Activated CD4-positive, alpha-beta T cell treated with anti-CD3 and anti-CD28 coated beads for 48 hours (primary cell): ENCODE measurements at regions not wholly inside any gene's neighbourhood (a gene's known extent, or its start where the extent isn't known, plus 50 kb on each side); places are given as distances from the start of the nearest gene placed in this dataset.
A peak's percentile ranks its signal among the peaks of the same experiment; 100 is the strongest.

Experiments
- DNase-seq: peaks from one replicate; pipeline ENCODE4 v3.0.0-alpha.2; 2020

DNA sequence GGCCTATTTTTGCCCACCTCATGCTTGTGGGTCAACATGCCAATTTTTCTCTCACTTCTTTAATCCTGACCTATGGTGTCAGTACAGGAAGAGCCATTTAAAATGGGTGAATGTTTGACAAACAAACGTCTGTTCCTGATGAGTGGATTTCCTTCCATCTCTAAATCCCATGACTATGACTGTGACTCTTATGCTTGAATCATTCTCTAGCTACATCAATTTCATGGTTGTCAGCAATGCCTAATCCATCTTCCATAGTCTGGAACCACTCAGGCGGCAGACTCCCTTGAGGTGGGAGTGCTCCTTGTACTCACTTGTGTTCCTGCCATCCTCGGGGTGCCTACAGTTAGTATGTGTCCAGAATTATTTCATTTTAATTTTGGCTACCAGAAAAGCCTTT is 194.9 kb upstream of the RPS6KA3 start:
- no peak for DNase-seq

DNA sequence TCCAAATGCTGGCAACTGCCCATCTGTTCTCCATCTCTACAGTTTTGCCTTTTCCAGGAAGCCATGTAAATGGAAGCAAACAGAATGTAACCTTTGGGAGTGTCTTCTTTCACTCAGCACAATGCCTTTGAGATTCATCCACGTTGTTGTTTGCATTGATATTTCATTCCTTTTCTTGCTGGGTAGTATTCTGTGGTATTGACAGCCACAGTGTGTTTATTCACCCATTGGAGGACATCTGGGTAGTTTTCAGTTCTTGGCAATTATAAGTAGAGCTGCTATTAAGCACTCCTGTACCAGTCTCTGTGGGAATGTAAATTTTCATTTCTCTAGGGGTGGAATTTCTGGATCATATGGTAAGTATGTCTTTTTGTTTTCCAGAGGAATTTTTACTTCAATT is 194.3 kb upstream of the RPS6KA3 start:
- DNase-seq: no peak

DNA sequence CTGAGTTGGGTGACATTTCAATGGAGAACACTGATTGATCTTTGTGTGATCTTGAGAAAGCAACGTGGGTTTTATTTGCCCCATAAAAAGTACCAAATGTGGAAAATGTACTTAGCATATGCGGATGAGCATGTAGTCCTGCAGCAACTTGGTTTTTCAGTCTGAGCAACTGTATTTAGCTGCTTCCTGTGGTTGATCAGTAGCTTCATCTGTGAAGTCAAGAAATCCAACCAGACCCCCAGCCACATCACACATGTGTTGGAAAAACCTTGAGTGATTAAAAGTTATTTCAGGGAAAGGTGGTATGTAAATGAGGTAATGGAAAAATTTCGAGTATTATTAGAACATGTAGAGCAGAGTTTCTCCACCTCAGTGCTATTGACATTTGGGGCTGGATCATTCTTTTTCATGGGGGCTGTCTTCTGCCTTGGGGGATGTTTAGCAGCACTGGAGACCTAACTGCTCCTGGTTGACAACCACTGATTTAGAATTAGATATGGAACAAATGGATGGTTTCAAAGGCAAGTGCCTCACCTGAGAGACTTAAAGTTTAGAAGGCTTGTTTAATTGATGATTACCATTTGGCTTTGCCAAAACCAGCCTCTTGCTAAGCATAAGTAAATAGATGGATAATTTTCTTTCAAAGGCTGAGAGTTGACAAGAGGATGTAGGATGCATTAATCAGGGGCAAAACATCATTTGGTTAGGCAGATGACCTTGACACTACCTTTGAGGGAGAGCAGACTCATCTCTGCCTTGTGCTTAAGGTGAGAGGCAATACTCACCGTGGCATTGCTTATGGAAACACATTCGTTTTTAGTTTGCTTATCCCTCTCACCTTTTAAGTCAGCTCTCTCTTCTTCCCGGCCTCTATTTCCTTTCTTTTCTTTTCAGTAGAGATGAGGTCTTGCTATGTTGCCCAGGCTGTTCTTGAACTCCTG is 193.0 kb upstream of the RPS6KA3 start:
- peak; percentile 3 for DNase-seq

DNA sequence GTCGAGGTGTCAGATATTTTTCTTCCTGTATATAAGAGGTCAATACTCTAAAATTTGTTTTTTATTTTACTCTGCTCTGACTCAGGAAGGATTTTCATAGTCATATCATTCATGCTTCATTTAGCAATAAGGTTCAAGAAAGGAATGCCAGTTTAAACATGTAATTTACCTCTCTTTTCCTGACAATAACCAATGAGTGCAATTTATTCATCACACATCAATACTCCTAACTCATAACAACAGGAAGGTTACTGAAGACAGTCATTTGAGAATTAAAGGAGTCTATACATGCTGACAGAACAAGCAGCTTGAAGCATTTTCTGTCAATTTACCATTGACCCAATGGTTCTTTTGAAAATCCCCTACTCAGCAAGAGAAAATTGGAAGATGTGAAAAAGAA is 190.3 kb upstream of the RPS6KA3 start:
- no peak for DNase-seq

DNA sequence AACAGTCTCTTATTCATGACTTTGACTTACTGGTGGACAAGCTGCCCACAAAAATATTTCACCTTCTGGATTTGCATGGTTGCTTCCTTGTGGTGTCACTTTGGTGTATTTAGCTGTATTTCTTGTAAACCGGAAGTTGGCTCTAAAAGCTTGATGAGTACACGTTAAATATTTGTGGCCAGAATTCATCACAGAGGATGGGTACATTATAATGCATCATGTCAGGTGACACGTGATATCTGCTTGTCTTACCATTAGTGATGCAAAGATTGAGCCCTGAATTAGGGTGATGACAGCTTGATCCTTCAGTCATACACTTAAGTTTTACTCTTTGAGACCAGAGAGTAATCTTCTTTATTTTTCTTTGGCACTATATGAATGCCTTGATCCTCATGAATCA is 188.3 kb upstream of the RPS6KA3 start:
- no peak for DNase-seq

DNA sequence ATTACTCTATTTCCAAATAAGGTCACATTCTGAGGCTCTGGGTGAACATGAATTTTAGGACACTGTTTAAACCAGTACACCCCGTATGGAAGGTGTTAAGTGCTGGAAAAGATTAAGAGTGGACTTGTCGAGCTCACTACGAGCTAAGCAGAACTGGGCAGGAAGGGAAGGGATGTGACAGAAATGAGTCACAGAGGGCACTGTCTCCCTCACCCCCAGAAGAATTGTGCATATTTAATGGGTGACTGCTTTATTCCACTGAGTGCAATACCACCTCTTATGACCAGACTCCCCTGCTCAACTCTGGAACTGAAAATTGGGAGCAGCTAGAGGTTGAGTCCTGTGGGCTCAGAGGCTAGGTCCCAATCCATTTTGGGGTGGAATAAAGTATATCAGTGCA is 187.4 kb upstream of the RPS6KA3 start:
- peak; percentile 2 for DNase-seq

DNA sequence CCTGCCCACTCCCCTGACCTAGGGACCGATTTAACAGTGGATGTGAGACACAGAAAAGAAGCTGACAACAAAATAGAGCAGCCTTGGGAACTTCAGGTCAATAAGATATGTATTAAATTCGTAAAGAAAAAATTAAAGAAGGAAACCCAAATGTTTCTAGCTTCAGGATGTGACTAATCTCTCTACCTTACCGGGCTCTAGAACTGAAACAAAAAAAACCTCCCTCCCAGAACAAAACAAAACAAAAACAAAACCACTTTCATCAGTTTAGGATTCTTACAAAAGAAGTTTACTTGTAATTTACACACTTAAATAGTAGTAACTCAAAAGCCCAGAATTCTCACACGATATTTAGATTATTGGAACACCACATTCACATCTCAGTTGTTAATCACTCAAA is 185.8 kb upstream of the RPS6KA3 start:
- DNase-seq: no peak

DNA sequence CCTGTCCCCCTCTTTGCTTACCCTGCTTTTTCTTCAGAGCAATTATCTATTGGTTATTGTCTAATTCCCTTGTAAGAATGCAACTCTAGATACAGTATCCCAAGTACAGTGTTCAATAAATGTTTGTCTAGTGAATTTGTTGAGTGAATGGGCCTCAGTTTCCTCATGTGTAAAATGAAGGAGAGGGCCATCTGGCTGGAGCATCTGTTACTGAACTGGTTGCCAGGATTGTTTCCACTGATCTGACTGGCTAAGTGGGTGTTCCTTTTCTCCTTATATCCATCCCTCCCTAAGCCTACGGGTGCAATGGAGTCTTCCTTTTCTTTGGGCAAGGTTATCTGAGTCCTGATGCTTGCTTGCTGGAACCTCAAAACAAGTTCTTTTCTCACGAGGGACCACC is 185.2 kb upstream of the RPS6KA3 start:
- no peak for DNase-seq

DNA sequence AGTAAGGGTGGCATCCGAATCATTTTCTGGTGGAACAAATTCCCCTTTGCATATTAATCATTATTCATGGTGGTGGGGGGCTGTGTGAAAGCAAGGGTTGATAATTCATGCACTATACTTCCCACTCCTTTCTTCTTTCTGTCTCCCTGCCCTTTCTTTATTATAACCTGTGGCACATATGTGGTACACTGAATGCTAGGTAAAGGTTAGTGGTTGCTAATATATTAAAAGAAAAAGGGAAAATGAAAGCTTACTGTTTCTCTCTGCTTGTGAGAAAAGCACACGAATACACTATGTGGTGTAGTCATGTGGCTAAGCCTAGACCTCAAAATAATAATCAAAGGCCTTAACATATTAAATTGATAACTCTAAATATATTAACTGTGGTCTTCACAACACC is 178.4 kb upstream of the RPS6KA3 start:
- DNase-seq: no peak

DNA sequence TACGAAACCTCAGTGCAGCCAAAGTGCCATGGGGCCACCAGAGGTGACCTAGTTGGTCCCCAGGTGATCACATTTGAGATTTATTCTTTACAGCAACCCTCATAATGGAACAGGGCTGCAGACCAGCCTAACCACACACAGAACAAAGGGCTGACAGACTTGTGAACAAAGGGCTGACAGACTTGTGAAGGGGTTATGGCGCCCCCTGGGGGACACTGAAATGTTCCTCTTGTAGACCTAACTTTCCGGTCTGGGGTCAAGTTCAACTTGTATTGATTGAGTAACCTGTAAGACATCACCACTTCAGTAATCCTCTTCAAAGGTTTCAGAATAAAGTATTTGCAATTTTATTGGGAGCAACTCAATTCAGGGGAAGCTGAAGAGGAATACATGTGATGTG is 175.9 kb upstream of the RPS6KA3 start:
- DNase-seq: peak; percentile 89

DNA sequence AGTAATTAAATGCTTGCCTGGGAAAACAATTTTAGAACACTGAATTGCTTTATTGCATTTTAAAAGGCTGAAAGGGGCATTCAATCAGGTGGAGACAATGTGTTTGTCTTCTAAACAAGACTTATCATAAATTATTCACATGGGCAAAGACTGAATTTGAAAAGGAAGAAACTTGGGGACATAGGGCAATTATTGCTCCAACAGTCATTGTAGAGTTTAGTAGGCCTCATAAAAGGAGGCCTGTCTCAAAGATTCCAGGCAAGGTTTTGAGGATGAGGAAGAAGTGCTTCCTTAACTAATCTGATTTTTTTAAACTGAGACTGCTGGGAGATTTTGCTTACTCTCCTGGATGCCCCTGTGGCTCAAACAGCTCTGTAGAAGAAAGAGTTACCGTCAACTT is 174.4 kb upstream of the RPS6KA3 start:
- no peak for DNase-seq

DNA sequence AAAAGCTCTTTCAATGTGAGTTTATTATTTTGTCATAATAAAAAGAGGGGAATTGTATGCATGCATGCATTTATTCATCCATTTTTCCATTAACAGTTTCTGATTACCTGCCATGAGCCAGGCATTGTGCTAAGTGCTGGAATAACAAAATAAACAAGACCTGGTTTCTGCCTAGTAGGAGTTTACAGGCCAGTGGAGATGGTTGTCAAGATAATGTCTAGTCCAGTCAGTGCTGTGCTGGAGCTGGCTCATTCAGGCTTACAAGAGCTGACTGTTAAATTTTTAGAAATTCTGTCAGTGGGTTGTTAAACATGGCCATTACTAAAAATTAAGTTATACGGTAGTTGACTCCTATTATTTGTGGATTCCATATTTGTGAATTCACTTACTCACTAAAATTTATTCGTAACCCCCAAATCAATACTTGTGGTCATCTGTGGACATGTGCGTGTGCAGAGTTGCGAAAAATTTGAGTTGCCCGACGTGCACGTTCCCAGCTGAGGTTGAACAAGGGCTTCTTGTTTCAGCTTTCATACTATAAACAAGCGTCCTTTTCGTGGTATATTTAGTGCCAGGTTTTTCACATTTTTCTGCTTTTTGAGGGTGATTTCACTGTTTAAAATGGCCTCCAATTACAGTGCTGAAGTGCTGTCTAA is 172.3 kb upstream of the RPS6KA3 start:
- DNase-seq: no peak

DNA sequence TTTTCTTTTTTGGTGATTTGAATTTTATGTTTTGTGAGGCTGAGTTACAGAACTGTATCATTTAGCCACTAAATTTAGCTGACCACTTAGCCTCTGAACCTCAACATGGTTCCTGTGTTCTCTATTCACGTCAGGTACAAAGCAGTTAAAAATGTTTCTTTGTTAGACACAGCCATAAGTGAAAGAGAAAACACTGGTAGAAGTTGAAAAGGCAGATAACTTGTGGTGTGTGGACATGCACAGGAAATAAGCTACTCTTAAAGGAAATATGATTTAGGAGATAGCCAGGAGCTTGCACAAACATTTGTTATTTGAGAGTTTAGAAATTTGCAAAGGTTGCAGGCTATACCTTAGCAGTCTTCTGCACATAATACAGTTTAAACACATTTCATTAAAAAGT is 171.0 kb upstream of the RPS6KA3 start:
- no peak for DNase-seq

DNA sequence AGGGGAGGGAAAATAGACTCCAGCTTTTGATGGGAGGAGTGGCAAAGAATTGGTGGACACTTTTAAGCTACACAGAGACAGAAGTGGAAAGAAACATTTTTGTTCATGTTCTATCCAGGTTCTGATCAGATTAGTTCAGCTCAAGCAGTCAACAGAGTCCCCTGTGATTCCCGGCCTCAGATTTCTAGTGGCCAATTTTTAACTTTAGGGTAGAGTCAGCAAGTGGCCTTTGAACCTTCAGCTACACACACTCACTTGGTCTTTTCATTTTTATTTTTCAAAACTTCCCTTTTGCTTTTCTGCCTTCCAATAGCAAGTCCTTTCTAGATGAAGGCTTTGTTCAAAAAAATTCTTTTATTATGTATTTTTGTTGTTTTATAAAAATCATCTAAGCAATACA is 169.2 kb upstream of the RPS6KA3 start:
- DNase-seq: no peak

DNA sequence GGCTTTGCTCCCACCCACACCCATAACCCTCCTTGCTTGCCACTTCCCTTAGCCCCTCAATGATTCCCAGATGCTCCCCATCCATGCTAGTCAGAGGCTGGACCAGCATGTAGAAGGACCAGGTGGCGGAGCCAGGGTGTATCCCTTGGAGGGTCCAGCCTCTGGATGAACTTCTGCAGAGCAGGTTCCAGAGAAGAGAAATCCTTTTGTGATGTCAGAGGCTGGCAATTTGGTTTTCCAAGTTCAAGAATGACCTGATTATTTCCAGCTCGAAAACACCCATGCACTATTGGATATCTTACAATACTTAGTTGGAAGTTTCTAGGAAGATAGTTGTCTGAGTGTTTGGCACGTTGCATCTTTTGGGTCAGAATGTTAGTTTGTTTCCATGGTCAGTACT is 168.3 kb upstream of the RPS6KA3 start:
- no peak for DNase-seq

DNA sequence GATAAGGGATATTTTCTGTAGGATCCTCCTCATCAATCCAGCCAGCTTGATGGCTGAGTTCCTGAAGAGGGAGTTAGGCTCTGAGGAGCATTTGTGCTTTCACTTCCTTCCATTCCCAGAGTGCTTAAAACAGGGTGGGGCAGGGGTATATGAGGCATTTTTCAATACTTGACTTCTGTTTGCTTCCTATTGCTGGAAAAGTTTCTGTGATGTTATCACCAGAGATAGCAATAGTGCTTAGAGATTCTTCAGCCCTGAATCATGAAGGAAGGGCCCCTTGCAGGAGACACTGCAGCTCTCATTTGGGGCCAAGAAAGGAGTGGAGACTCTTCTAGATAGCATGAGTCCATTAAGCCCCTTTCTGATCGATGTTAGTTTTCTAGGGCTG is 166.7 kb upstream of the RPS6KA3 start:
- DNase-seq: no peak

DNA sequence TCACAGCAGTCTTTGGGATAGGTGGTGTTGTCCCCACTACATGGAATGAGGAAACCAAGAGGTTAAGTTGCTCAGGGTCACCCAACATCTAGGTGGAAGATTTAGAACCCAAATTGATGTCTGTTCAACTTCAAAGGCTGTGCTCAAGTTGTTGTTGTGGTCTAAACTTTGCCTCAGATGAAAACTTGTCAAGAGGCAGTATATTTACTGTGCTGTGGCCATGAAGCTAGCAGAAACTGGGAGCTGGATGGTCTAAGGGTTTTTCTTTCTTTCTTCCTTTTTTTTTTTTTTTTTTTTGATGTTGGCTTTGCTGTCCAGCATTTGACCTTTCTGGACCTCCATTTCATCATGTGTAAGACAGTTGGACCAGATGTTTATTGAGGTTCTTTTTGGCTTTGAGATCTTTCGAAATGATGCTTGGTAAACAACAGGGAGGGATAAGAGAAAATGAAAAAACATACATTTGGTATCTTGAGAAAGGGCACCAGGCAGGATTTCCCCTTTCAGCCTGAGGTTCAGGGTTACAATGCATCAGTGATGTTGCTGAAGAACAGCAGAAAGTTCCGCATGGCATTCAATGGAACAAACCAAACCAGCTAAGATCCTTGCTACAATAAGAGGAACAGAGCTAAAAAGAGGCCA is 166.2 kb upstream of the RPS6KA3 start:
- DNase-seq: no peak

DNA sequence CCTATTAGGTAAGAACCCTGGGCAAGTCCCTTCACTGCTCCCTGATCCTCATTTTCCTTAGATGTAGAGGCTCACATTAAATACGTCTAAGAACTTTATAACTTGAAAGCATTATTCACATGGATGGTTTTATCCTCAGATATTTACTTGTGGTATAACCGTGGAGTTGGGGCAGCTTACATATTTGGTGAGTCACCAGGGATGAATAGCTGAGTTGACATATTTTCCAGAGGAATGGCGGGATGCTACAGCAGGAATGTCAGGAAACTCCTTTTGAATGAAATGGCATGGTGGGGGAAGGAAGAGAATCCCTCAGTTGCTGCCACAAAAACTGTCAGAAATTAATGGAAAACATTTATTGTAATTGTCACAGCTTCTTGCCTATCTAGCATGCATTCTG is 165.3 kb upstream of the RPS6KA3 start:
- no peak for DNase-seq

DNA sequence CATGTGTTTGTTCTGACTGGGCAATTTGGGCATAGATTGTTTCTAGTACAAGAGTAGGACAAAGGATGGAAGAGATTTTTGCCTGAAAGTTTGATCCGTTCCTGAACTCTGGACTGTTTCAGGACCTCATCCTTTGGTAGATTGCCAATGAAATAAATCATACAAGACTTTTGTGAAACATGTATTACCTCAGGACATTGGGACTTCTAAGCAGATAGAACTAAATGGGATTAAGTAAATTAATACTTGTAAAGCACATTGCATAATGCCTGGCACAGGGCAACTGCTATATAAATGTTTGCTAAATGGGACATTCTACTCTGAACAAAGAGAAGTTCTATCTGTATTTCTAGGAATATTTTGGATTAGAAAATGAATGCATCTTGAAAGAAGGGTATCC is 164.8 kb upstream of the RPS6KA3 start:
- no peak for DNase-seq

DNA sequence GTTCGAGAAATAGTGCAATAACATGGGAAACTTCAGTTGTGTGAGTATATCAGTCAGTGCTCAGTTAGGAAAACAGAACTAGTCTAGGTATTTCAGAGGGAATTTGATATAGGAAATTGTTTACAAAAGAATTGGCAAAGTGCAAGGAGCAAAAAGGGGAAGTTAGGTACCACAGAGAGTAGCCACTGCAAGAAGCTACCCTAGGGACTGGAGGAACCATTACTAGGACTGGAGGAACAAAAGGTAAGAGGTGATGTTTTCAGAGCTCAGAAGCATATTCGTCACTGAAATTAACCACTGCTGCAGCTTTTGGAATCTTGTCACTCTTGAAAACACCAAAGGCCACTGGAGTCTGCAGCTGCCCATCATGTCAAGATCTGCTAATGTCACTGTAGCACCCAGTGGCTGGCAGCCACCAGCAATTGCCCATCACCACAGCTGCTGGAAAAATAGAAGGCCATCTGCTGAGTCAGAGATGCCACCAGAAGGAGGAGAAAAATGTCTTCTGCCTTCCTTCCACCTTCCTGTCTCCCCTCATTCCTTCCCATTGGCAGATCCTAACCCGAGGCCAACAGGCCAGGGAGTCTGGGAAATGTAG is 160.6 kb upstream of the RPS6KA3 start:
- DNase-seq: no peak

DNA sequence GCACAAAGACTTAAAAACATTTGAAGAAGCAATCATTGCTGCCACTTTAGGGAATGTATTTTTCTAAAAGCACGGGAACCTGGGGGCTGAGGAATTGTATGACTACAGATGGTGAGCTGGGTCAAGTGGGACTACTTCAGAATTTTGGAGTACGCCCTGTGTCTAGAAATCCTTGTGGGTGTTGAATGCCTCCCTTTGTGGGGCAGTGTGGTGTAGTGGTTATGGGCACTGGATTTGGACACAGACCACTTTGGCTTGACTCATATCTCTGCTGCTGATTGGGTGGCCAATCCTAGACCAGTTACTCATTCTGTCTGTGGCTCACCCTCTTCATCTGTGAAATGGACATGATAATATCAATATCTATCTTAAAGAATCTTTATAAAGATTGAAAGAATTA is 155.0 kb upstream of the RPS6KA3 start:
- DNase-seq: no peak

DNA sequence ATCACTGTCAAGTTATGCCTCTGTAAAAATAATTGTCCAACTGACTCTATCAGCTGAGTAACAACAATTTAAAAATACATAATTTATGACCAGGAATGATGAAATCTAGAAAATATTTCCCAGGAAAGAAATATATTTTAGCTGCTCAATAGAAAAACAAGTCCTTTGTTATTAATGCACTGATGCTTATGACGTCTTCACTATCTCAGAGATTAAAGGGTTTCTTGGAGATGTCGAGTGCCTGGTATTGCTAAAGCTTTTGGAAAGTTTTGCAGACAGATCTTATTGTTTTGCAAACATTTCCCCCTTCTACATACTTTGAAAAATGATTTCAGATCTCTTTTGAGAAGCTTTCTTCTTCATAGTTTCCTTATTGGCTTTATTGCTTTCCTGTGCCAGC is 154.6 kb upstream of the RPS6KA3 start:
- DNase-seq: no peak

DNA sequence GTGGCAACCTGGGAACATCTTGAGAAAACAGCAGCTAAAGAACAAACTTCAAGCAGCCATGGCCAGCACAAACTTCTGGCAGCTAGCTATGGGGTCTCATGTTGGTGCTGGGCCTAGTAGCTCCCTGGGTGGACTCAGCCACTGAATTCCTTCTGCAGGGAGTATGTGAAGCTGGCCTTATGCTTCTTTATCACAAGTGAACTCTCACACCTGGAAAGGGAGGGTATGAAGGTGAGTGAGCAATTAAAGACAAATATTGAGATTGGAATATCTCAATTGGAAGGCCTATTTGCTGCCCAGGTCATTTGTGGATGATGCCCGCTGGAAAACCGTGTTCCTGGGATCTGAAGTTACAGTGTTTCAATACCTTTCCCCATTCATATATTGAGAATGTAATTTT is 153.3 kb upstream of the RPS6KA3 start:
- no peak for DNase-seq
